Lung (tissue), 11 donors: ENCODE measurements at regions not wholly inside any gene's neighbourhood (a gene's known extent, or its start where the extent isn't known, plus 50 kb on each side); places are given as distances from the start of the nearest gene placed in this dataset.

ENCODE experiments used
- ATAC-seq: fragments of 200-7000 bp; cut with Tn5 transposase; one replicate; pipeline ENCODE4 v1.9.1; 2020; ENCODE audit warnings: moderate number of reproducible peaks; ENCODE audit not compliant: insufficient read depth, low FRiP score
- DNase-seq, 3 donors: peaks; one replicate each; pipeline ENCODE4 v3.0.0-alpha.2; 2013 to 2017
- H3K27ac ChIP-seq, 2 donors: one replicate each; pipeline ENCODE4 v1.5.1; 2013; ENCODE audit warnings: mild to moderate bottlenecking in 2 of 2, moderate library complexity in 2 of 2, control low read depth in 1 of 2, inconsistent platforms in 1 of 2, low read depth in 1 of 2, low read length in 1 of 2
- H3K27me3 ChIP-seq, 3 donors: one replicate each; pipeline ENCODE4 v1.5.1; 2013; ENCODE audit warnings: low read length in 2 of 3; ENCODE audit not compliant: control insufficient read depth in 3 of 3, insufficient read depth in 3 of 3
- H3K36me3 ChIP-seq, 4 donors: one replicate each; pipeline ENCODE4 v1.5.1; 2013; ENCODE audit warnings: low read length in 4 of 4, mild to moderate bottlenecking in 1 of 4, moderate library complexity in 1 of 4; ENCODE audit not compliant: control insufficient read depth in 4 of 4, insufficient read depth in 4 of 4
- H3K4me1 ChIP-seq, 5 donors: one replicate each; pipeline ENCODE4 v1.5.1; 2013; ENCODE audit warnings: low read length in 5 of 5, mild to moderate bottlenecking in 2 of 5, moderate library complexity in 1 of 5; ENCODE audit not compliant: control insufficient read depth in 5 of 5, insufficient read depth in 5 of 5
- H3K4me3 ChIP-seq: one replicate; pipeline ENCODE4 v1.5.1; 2013; ENCODE audit warnings: mild to moderate bottlenecking, control low read depth, moderate library complexity
- H3K9ac ChIP-seq, 2 donors: one replicate each; pipeline ENCODE4 v1.5.1; 2013; ENCODE audit warnings: low read length in 2 of 2, control low read depth in 1 of 2; ENCODE audit not compliant: insufficient read depth in 1 of 2
- H3K9me3 ChIP-seq, 4 donors: one replicate each; pipeline ENCODE4 v1.5.1; 2013; ENCODE audit warnings: low read length in 3 of 4, mild to moderate bottlenecking in 1 of 4, moderate library complexity in 1 of 4; ENCODE audit not compliant: control insufficient read depth in 4 of 4, insufficient read depth in 3 of 4
- WGBS, 2 donors: extraction: QIAGEN DNeasy Blood & Tissue Kit; methylation state at CpG; one replicate each; pipeline ENCODE4 v1.1.7; 2013; 5-methylcytosine and 5-hydroxymethylcytosine counted together
- TF ChIP-seq, protein P1 (sequence below): IDR thresholded peaks from 2 replicates; pipeline ENCODE4 v1.5.1; 2012; ENCODE audit warnings: mild to moderate bottlenecking; ENCODE audit errors: control extremely low read depth, extremely low read depth
- donor health status: control.
- donor health status: control.
- donor health status: Bipolar disorder and iron deficiency.
- donor health status: healthy.
- donor health status: DM: yes; HTN: yes; CAD: no.

DNA sequence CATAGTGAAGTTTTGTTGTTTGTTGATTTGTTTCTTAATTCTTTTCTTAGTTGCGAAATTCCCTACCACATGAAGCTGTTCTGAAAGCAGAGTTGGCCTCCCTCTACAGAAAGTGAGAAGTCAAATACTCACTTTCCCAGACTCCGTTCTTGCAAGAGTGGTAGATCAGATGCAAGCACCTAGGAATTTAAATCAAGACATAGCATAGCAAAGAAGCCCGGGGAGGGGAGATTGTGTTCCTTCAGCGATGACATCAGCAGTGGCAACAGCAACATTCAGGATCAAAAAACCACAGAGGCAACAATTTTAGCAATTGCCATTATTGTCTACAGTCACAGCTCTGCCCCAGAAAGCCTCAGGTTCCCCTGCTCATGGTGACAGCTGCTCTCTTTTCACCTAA lies 580.0 kb downstream of the RNF144A start:
- DNase-seq (peak in 2 of 3 donors; percentile 14 to 46), ATAC-seq (no peak)
- Histone ChIP-seq H3K27me3 (no peaks in the 10 kb centered on the region), H3K9ac (no peak overlapping the region), H3K4me1 (no peaks in the 10 kb centered on the region), H3K9me3 (no peaks in the 10 kb centered on the region), H3K36me3 (no peaks in the 10 kb centered on the region), H3K4me3 (no peak overlapping the region), H3K27ac (no peak overlapping the region)
- TF ChIP-seq, protein P1, sequence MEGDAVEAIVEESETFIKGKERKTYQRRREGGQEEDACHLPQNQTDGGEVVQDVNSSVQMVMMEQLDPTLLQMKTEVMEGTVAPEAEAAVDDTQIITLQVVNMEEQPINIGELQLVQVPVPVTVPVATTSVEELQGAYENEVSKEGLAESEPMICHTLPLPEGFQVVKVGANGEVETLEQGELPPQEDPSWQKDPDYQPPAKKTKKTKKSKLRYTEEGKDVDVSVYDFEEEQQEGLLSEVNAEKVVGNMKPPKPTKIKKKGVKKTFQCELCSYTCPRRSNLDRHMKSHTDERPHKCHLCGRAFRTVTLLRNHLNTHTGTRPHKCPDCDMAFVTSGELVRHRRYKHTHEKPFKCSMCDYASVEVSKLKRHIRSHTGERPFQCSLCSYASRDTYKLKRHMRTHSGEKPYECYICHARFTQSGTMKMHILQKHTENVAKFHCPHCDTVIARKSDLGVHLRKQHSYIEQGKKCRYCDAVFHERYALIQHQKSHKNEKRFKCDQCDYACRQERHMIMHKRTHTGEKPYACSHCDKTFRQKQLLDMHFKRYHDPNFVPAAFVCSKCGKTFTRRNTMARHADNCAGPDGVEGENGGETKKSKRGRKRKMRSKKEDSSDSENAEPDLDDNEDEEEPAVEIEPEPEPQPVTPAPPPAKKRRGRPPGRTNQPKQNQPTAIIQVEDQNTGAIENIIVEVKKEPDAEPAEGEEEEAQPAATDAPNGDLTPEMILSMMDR: no peak
- WGBS, 2 donors: 68 to 77% methylated on average over 4 of the region's 4 CpGs

DNA sequence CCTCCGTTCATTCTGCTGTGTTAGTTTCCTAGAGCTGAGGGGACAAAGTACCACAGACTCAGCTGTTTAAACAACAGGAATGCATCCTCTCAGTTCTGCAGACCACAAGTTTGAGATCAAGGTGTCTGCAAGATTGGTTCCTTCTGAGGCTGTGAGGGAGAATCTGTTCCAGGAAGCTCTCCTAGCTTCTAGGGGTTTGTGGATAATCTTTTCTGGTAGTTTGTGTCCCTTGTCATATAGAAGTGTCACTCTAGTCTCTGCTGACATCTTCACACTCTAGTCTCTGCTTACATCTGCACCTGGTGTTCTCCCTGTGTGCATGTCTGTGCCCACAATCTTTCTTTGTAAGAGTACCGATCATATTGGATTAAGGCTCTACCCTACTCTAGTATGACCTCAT lies 581.8 kb downstream of the RNF144A start:
- TF ChIP-seq, protein P1: no peak
- Histone ChIP-seq H3K36me3 (no peaks in the 10 kb centered on the region), H3K4me3 (no peak overlapping the region), H3K27ac (no peak overlapping the region), H3K4me1 (no peaks in the 10 kb centered on the region), H3K9ac (no peak overlapping the region), H3K9me3 (no peaks in the 10 kb centered on the region), H3K27me3 (no peaks in the 10 kb centered on the region)
- DNase-seq (no peak), ATAC-seq (no peak)
- WGBS, 2 donors: 80 to 85% methylated on average over 2 of the region's 2 CpGs

DNA sequence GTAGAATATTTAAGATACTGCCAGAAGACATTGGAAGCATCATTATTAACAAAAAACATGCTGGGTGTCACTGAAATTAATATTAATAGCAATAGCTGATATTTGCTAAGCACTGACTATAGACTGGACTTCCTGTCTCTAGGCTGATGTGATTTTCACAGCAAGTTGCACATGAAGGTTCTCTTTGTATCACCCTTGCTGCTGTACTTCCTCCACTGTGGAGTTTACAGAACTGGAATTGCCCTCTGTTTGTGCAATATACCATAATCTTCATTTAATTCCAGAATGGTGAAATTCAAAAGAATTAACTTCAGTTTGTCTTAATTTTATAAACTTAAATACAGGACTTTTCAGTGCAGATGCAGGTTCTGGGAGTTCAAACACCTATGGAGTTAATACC lies 585.1 kb downstream of the RNF144A start:
- no peaks in the 10 kb centered on the region for H3K27me3 ChIP-seq
- H3K27ac ChIP-seq: no peak overlapping the region
- H3K4me3 ChIP-seq: no peak overlapping the region
- no peak overlapping the region for H3K9ac ChIP-seq
- ATAC-seq (no peak), DNase-seq (no peak)
- no peaks in the 10 kb centered on the region for H3K4me1 ChIP-seq
- no peaks in the 10 kb centered on the region for H3K36me3 ChIP-seq
- TF ChIP-seq, protein P1: no peak
- no peaks in the 10 kb centered on the region for H3K9me3 ChIP-seq

DNA sequence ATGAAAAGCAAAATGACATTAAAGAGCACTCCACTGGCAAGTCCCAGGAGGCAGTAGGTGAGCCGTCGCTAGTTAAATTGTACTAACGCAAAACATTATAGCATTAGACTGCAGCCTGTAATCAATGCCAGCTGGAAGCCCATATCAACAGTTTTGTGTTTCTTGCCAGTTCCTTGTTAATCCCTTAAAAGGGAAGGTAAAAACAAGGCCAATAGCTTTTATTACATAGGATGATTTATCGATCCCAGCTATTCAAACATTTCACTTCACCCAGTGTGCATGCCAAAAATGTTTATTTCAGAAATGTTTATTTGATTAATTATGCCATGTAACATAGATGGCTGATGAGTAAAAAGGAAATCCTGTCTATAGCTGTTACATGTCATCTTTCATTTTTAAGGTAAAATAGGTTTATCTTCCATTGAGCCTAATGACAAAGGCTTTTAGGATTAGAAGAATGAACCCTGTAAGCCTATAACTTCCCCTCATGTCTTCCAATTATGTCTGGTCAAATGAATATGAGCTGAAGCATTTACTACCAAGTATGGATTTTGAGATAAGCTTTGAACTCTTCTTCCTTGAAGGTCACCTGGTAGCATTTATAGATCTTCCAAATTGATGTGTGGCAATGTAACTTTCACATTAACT lies 591.2 kb downstream of the RNF144A start:
- TF ChIP-seq, protein P1: no peak
- ATAC-seq (no peak), DNase-seq (peak in 1 of 3 donors; percentile 4)
- Histone ChIP-seq H3K27ac (no peak overlapping the region), H3K36me3 (no peaks in the 10 kb centered on the region), H3K9ac (no peak overlapping the region), H3K4me3 (no peak overlapping the region), H3K4me1 (no peaks in the 10 kb centered on the region), H3K27me3 (no peaks in the 10 kb centered on the region), H3K9me3 (peaks cover 0 to 3% (median 0%) of the 10 kb centered on the region in 4 donors)
- 80 to 84% methylated on average over 4 of the region's 4 CpGs for WGBS, 2 donors
